Middle frontal gyrus (tissue), 1 donor: ENCODE measurements at regions not wholly inside any gene's neighbourhood (a gene's known extent, or its start where the extent isn't known, plus 50 kb on each side); places are given as distances from the start of the nearest gene placed in this dataset.
"Not testable (repeated sequence)": the region's sequence is repeated elsewhere in the genome, so short reads cannot be mapped to it uniquely, and the experiment has no call there.

Experiments used
- DNase-seq: peaks from one replicate; pipeline ENCODE4 v3.0.0-alpha.2; 2015; ENCODE audit warnings: low spot score; ENCODE audit errors: extremely low spot score

- no peak for DNase-seq
Observed at GRCh38 chr13:95388420-95389079, 87.3 kb upstream of the ABCC4 start.

DNA sequence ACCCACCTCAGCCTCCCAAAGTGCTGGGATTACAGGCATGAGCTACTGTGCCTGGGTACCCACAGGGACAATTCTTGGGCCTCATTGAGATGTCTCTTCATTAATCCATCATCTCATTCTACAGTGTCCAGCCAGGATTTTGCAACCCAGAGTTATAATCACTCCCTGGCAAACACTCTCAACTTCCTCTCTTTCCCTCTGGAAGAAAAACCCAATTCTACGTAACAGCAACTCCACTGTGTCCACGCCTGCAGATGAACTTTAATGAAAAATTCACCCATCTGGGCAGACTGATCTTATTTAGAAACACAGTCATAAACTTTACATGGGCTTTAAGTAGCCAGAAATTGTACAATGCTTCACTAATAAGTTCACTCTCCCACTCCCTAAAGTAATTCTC is 90.1 kb upstream of the ABCC4 start:
- no peak for DNase-seq

- DNase-seq = no peak
Observed at GRCh38 chr13:95391785-95392184, 90.5 kb upstream of the ABCC4 start.

DNA sequence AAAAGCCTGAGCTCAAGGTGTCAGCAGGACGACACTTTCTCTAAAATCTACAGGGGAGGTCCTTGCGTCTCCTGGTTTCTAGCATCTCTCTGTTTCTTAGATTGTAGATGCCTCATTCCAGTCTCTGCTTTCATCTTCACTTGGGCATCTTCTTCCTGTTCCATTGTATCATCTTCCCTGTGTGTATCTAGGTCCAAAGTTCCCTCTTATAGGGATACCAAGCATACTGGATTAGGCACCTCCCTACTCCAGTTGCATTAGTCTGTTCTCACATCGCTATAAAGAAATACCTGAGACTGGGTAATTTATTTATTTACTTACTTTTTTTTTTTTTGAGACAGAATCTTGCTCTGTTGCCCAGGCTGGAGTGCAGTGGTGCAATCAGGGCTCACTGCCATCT is 91.3 kb upstream of the ABCC4 start:
- DNase-seq = no peak

GRCh38 chr13:95403349-95404140 is 102.3 kb upstream of the ABCC4 start:
- DNase-seq = no peak

GRCh38 chr13:95404141-95404882 is 103.1 kb upstream of the ABCC4 start:
- DNase-seq = peak; percentile 80

DNA sequence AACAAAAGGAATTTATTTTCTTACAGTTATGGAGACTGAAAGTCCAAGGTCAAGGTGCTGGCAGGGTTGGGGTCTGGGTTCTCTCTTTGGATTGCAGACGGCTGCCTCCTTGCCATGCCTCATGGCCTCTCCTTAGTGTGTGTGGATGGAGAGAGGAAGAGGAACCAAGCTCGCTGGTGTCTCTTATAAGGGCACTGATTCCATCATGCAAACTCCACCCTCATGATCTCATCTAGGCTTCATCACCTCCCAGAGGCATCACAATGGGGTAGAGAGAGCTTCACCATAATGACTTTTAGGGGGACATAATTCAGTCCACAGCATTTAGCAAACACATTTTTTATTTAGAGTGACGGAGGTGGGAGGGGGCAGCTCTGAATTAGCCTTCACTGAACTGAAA is 104.9 kb upstream of the ABCC4 start:
- no peak for DNase-seq

DNA sequence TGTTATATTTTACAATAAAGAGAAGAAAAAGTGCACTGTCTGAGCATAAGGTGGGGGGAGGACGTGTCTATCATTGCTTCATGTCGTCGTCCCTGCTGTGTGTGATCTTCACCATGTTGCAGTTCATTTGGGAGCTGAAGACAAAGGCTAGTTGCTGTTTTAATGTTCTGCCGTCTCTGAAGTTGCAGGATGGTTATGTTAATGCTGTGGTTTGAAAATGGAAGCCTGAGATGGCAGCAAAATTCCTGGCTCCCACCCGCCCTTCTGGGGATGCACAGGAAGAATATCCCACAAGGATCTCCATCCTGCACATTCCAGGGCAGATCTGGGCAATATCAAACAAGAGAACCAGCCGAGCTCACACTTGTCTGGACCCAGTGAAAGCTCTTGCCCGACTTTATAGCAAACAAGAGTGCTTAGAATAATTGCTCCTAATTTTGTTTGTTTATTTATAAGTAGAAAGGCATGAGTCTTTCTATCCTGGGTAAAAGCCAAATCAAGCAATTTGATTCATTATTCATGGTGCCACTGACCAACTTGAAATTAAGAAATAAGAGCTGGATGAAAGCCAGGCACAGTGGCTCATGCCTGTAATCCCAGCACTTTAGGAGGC is 110.3 kb upstream of the ABCC4 start:
- no peak for DNase-seq

DNA sequence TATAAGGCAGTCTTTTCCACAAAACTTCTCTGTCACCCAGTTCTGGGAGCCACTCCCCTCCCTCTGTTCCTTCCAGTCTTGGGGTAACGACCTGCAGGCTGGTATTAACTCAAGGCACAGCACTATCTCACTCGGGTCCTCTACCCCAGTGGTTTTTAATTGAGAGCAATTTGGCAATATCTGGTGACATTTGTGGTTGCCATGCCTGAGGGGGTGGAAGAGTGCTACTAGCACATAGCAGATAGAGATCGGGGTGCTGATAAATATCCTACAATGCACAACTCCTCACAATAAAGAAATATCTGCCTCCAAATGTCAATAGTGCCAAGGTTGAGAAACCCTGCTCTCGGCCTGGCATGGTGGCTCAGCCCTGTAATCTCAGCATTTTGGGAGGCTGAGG is 117.7 kb upstream of the ABCC4 start:
- DNase-seq = no peak

GRCh38 chr13:95420501-95420900 is 119.2 kb upstream of the ABCC4 start:
- no peak for DNase-seq

GRCh38 chr13:95426631-95427030 is 125.4 kb upstream of the ABCC4 start:
- DNase-seq = no peak

DNA sequence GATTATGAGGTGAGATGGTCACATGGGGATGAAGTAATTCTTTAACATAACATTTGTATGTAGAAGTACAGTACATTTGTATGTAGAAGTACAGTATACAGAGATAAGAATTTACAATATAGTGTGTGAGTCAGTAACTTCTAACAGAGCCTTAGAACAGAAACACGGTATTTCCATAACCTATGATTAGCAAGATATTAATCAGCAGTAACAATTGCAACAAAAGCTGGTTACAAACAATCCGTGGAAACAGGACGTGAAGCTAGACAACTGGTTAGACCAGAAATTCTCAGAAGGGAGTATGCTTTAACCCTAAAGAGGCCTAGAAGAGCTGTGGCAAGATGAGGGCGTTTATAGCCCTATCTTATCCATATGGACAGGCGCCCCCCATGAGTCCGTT is 122.0 kb upstream of the CLDN10 start:
- DNase-seq = not testable (repeated sequence)

DNA sequence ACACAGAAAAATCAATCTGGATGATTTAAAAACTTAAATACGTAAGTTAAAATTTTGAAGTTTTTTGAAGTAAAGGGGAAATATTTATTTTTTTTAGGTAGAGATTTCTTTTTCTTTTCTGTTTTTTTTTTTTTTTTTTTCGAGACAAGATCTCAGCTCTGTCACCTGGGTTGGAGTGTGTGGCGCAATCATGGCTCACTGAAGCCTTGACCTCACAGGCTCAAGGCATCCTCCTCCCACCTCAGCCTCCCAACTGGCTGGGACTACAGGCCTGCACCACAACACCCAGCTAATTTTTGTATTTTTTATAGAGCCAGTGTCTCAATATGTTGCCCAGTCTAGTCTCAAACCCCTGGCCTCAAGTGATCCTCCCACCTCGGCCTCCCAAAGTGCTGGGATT is 120.4 kb upstream of the CLDN10 start:
- DNase-seq = no peak

- no peak for DNase-seq
Observed at GRCh38 chr13:95433537-95433936, 119.0 kb upstream of the CLDN10 start.

GRCh38 chr13:95434111-95434510 is 118.4 kb upstream of the CLDN10 start:
- no peak for DNase-seq

DNA sequence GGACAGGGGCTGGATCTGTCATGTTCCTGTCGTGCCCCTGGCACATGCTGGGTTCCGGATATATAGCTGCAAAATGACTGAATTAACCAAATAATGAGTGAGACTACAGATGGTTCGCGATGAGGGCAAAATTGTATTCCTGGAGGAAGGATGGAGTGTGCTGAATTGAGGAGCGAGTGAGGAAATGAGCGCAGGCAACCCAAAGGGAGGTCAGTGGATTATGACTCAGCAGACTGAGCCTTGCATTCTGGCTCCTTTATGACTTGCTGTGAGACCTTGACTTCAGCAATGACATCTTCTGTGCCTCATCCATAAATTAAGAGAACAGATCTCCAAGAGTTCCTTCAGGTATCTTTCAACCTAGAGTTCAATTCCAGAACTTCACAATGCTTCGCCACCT is 115.0 kb upstream of the CLDN10 start:
- DNase-seq = no peak

- DNase-seq = no peak
Observed at GRCh38 chr13:95438297-95438696, 114.2 kb upstream of the CLDN10 start.

- no peak for DNase-seq
Observed at GRCh38 chr13:95440441-95441088, 112.0 kb upstream of the CLDN10 start.

GRCh38 chr13:95441326-95441725 is 111.2 kb upstream of the CLDN10 start:
- DNase-seq = no peak

- no peak for DNase-seq
Observed at GRCh38 chr13:95444006-95444730, 108.4 kb upstream of the CLDN10 start.

DNA sequence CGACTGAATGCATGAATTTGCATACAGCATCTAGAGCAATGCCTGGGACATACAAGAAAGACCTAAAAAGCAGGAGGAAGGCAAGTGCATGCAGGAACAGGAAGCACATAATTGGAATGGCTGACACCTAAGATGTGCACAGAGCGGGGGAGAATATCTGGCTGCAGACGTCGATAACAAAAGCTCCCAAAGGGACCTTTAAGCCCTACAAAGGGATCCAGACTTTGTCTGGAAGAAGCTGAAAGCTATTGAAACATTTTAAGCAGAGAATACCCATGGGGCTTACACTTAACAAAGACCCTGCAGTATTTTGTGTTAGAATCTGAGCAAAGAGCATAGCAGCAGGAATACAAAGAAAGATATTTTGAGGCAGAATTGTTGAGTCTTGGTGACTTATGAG is 107.4 kb upstream of the CLDN10 start:
- no peak for DNase-seq
